Endothelial cell (in vitro differentiated cells): ENCODE measurements at regions not wholly inside any gene's neighbourhood (a gene's known extent, or its start where the extent isn't known, plus 50 kb on each side); places are given as distances from the start of the nearest gene placed in this dataset.

Experiments
- DNase-seq: peaks from one replicate; pipeline ENCODE4 v3.0.0; 2021; ENCODE audit warnings: low spot score
- H3K27ac Mint-ChIP-seq: one replicate; pipeline ENCODE4 v1.8.0; 2021; ENCODE audit warnings: mixed read lengths, inconsistent platforms; ENCODE audit not compliant: unreplicated experiment
- H3K27me3 Mint-ChIP-seq: one replicate; pipeline ENCODE4 v1.8.0; 2021; ENCODE audit warnings: mild to moderate bottlenecking, moderate library complexity, mixed read lengths, inconsistent platforms; ENCODE audit not compliant: unreplicated experiment
- H3K36me3 Mint-ChIP-seq: one replicate; pipeline ENCODE4 v1.8.0; 2021; ENCODE audit warnings: mild to moderate bottlenecking, low read depth, mixed read lengths, inconsistent platforms; ENCODE audit not compliant: unreplicated experiment
- H3K4me1 Mint-ChIP-seq: one replicate; pipeline ENCODE4 v1.8.0; 2021; ENCODE audit warnings: mild to moderate bottlenecking, mixed read lengths, inconsistent platforms; ENCODE audit not compliant: unreplicated experiment
- H3K4me3 Mint-ChIP-seq: one replicate; pipeline ENCODE4 v1.8.0; 2021; ENCODE audit warnings: mild to moderate bottlenecking, mixed read lengths, inconsistent platforms; ENCODE audit not compliant: unreplicated experiment
- H3K9me3 Mint-ChIP-seq: one replicate; pipeline ENCODE4 v1.8.0; 2021; ENCODE audit warnings: mixed read lengths, inconsistent platforms; ENCODE audit not compliant: unreplicated experiment
- TF ChIP-seq, protein P1 (sequence below): fragments of 200-600 bp; sonication (generic); IDR thresholded peaks from one replicate; pipeline ENCODE4 v1.5.0; 2021; ENCODE audit warnings: antibody characterized with exemption; ENCODE audit not compliant: unreplicated experiment

DNA sequence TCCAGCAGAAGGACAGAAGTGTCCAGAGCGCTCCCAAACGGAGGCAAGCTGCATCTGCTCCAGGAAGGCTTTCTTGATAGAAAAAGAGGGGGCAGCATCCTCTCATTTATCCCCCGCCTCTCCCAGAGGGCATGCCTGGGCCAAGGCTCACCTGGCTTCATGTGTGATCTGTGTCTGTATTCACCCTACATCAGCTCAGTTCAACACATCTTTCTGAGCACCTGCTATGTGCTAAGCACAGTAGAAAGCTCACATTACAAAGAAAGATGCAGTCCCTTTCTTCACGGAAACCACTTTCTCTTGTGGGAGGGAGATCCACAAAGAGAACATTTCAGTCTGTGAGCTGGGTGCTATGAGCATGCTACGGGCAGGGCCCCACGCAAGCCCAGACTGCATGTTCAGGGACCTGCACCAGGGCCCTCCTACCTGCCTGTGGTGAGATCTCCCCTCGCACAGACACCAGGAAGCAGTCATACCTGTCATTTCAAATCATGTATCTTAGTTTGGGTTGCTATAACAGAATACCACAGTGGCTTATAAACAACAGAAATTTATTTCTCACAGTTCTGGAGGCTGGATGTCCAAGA, 90.7 kb downstream of the PDCL3 start:
- H3K36me3 Mint-ChIP-seq = peaks cover 3% of the 10 kb centered on the region
- no peak overlapping the region for H3K4me3 Mint-ChIP-seq
- H3K27me3 Mint-ChIP-seq = peaks cover 3% of the 10 kb centered on the region
- no peaks in the 10 kb centered on the region for H3K4me1 Mint-ChIP-seq
- no peak overlapping the region for H3K27ac Mint-ChIP-seq
- H3K9me3 Mint-ChIP-seq = no peaks in the 10 kb centered on the region
- TF ChIP-seq, protein P1, sequence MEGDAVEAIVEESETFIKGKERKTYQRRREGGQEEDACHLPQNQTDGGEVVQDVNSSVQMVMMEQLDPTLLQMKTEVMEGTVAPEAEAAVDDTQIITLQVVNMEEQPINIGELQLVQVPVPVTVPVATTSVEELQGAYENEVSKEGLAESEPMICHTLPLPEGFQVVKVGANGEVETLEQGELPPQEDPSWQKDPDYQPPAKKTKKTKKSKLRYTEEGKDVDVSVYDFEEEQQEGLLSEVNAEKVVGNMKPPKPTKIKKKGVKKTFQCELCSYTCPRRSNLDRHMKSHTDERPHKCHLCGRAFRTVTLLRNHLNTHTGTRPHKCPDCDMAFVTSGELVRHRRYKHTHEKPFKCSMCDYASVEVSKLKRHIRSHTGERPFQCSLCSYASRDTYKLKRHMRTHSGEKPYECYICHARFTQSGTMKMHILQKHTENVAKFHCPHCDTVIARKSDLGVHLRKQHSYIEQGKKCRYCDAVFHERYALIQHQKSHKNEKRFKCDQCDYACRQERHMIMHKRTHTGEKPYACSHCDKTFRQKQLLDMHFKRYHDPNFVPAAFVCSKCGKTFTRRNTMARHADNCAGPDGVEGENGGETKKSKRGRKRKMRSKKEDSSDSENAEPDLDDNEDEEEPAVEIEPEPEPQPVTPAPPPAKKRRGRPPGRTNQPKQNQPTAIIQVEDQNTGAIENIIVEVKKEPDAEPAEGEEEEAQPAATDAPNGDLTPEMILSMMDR = no peak
- no peak for DNase-seq

DNA sequence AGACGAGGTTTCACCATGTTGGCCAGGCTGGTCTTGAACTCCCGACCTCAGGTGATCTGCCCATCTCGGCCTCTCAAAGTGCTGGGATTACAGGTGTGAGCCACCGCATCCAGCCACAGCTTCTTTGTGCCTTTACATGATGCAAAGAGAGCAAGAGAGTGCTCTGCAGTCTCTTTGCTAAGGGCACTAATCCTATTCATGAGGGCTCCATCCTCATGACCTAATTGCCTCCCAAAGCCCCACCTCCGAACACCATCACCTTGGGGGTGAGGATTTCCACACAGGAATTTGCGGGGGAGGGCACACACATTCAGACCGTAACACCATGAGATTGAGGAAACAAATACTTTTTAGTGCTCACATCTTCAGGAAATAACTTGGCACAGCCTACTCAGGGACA, 91.8 kb downstream of the PDCL3 start:
- Mint-ChIP-seq H3K36me3 (peaks cover 2% of the 10 kb centered on the region), H3K4me3 (no peak overlapping the region), H3K9me3 (no peaks in the 10 kb centered on the region), H3K4me1 (no peaks in the 10 kb centered on the region), H3K27ac (no peak overlapping the region), H3K27me3 (peaks cover 2% of the 10 kb centered on the region)
- DNase-seq = no peak
- TF ChIP-seq, protein P1 = no peak

DNA sequence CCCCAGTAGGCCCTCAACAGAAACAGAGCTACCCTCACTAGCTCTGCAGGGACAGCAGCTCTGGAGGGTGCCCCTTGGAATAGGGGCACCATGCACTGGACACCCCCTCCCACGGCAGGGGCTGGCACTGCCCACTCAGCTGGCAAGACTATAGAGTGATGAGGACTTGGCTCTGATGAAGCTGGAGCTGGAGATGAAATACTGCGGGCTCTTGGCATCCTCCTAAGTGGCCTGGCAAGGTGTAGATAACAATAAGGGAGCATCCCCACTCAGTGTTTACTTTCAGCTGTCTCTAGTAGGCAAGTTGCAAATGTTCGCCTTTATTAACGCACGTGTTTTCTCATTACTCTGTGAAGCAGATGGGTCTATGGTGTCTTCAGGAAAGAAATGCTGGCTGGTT, 92.7 kb downstream of the PDCL3 start:
- H3K9me3 Mint-ChIP-seq = no peaks in the 10 kb centered on the region
- TF ChIP-seq, protein P1 = no peak
- DNase-seq = no peak
- H3K4me1 Mint-ChIP-seq = peaks cover 8% of the 10 kb centered on the region
- no peak overlapping the region for H3K4me3 Mint-ChIP-seq
- H3K27ac Mint-ChIP-seq = no peak overlapping the region
- peaks cover 2% of the 10 kb centered on the region for H3K27me3 Mint-ChIP-seq
- H3K36me3 Mint-ChIP-seq = no peaks in the 10 kb centered on the region

DNA sequence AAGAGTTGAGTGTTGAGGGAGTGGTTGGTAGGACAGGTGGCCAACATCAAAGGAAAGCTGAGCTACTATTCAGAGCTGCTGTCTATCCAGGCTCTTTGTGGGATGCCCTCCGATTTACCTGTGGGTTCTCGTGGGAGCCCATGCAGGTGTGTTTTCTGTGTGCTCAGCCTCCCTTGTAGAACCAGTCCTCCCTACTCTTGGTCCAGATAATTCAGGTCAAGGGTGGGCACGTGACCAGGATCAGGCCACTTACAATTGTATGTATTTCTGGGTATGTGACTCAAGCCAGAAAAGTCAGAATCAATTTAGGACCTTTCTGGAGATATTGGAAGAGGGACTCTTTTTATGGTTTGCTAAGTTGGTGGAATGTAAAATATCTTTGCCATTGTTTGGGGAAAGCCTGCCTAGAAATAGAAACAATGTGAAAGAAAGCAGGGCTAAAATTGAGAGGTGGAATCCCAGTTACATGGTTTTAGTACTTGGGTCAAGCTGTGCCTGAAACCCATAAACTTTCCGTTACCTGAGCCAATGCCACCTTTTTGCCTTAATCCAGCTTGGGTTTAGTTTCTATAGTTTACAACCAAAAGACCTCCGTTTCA, 93.2 kb downstream of the PDCL3 start:
- TF ChIP-seq, protein P1 = no peak
- H3K27ac Mint-ChIP-seq = no peak overlapping the region
- no peaks in the 10 kb centered on the region for H3K36me3 Mint-ChIP-seq
- peaks cover 9% of the 10 kb centered on the region for H3K4me1 Mint-ChIP-seq
- no peaks in the 10 kb centered on the region for H3K9me3 Mint-ChIP-seq
- no peak overlapping the region for H3K4me3 Mint-ChIP-seq
- no peak for DNase-seq
- H3K27me3 Mint-ChIP-seq = peaks cover 2% of the 10 kb centered on the region

DNA sequence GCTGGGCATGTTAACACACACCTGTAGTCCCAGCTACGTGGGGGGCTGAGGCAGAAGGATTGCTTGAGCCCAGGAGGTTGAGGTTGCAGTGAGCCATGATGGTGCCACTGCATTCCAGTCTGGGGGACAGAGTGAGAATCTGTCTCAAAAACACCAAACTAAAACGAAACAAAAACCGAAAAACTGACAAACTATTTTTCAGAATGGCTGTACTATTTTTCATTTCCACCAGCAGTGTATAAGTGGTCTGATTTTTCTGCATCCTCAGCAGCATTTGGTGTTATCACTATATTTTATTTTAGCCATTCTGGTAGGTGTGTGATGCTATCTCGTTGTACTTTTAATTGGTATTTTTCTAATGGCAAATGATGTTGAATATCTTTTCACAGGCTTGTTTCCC, 95.2 kb downstream of the PDCL3 start:
- Mint-ChIP-seq H3K4me3 (no peak overlapping the region), H3K36me3 (no peaks in the 10 kb centered on the region), H3K9me3 (no peaks in the 10 kb centered on the region), H3K4me1 (peaks cover 9% of the 10 kb centered on the region), H3K27ac (no peak overlapping the region), H3K27me3 (peaks cover 2% of the 10 kb centered on the region)
- TF ChIP-seq, protein P1 = no peak
- DNase-seq = no peak
